IPS DF 19.7 (cell line): ENCODE measurements at regions not wholly inside any gene's neighbourhood (a gene's known extent, or its start where the extent isn't known, plus 50 kb on each side); places are given as distances from the start of the nearest gene placed in this dataset.
"Not testable (repeated sequence)": the region's sequence is repeated elsewhere in the genome, so short reads cannot be mapped to it uniquely, and the experiment has no call there.

Experiments
- DNase-seq: peaks from one replicate; pipeline ENCODE4 v3.0.0-alpha.2; 2013; ENCODE audit warnings: low read depth, low spot score

DNA sequence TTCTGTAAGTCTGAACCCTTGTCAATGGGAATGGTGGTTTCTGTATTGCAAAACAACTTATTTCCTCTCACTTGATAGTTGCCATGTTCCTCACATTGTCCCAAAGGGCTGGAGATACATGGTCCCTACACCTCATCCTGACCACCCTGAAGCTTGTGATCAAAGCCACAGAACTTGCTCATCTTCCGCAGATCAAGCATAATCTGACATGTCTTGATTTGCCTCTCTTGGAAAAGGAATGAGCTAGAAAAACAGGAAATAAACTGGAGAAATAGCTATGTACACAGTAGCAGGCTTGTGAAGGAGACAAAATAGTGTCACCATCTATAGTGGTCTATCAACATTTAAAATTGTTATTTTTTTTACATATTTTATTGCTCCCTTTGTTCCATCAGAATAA is 871.9 kb upstream of the C9orf72 start:
- DNase-seq = no peak

DNA sequence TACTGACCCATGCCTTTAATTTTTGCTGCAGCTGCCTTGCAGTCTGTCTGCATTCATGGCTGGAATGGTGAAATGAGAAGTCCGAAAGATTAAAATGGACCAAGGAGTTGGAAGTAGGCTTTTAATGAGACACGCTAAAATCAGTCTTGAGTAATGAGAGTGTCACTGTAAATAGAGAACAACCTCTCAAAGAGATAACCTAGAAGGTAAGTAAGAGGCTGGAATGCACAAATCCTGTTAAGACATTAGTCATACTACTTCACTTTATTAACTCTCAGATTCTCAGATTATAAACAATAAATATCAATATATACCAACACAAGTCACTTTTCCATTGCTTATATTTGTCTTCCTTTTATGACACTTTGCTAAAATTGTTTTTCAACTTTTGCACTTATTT is 880.6 kb upstream of the C9orf72 start:
- no peak for DNase-seq

- no peak for DNase-seq
Measured at GRCh38 chr9:28456861-28457260, 883.6 kb upstream of the C9orf72 start.

GRCh38 chr9:28464481-28465216 is 891.4 kb upstream of the C9orf72 start:
- no peak for DNase-seq

GRCh38 chr9:28471261-28471660 is 898.0 kb upstream of the C9orf72 start:
- DNase-seq = no peak

DNA sequence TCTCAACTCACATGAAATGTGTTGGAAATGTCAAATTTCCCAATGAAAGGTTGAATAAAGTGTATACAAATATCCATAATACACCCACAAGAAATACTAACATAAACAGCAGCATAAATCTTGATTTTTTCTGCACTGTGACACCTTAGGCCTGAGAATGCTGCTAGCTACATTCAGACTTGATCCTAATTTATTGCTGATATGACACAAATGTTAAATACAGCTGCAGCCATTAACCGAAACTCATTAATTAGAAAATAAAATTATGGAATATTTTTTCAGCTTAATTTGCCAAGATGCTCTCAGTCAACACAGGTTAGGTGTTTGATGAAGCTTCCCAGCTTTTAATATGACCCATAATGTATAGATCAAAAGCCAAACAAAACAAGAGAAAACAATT is 914.3 kb upstream of the C9orf72 start:
- no peak for DNase-seq

GRCh38 chr9:28491121-28491520 is 917.8 kb upstream of the C9orf72 start:
- no peak for DNase-seq

- DNase-seq = not testable (repeated sequence)
Measured at GRCh38 chr9:28498168-28498567, 924.9 kb upstream of the C9orf72 start.

- no peak for DNase-seq
Measured at GRCh38 chr9:28502189-28502588, 928.9 kb upstream of the C9orf72 start.

DNA sequence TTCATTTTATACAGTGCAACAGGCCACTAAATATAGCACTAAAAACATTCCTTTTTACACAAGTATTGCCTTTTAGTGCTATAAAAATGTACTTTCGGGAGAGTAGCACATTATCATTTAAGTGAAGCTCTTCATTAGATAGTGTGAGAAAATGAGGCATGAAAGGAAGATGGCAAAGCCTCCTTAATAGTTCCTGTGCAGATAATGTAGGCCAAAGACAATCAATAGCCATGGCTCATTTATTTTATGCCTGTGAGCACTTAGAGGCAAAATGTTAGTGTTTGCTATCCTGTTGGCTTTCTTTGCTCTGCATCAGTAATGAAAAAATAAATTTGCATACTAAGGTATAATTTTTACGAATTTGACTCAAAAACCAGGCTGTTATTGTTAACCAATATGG is 929.5 kb upstream of the C9orf72 start:
- no peak for DNase-seq

GRCh38 chr9:28503573-28503972 is 930.3 kb upstream of the C9orf72 start:
- DNase-seq = no peak

GRCh38 chr9:28518439-28518838 is 945.2 kb upstream of the C9orf72 start:
- no peak for DNase-seq

- not testable (repeated sequence) for DNase-seq
Measured at GRCh38 chr9:28524309-28524708, 951.0 kb upstream of the C9orf72 start.

- no peak for DNase-seq
Measured at GRCh38 chr9:28528049-28528448, 954.8 kb upstream of the C9orf72 start.

- DNase-seq = no peak
Measured at GRCh38 chr9:28538132-28538531, 964.9 kb upstream of the C9orf72 start.

DNA sequence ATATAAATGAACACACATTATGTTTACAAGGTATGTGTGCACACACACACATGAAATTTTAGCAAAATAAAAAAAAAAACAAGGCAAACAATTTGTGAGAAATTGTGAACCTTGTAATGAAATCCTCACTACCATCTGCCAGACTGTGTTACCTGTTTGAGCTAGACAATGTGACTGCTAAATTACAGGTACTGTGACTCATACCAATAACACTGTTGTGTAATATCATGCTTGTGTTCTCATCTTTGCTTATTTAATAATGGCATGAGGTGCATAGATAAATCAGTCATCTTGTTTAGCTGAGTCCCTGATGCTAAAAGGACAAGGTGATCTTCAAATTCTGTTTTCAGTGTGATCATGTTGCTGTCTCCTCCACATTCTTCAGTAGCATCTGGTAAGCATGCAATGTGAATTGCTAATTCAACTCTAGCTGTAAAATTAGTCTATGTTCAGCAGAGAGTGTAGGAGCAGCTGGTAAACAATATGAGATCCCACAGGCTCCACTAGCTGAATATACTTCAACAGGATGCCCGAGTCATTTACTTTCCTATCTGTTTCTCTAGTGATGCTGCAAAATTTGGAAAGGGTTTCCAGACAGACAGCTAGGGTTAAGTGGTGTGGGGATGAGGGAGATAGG is 966.3 kb upstream of the C9orf72 start:
- no peak for DNase-seq

DNA sequence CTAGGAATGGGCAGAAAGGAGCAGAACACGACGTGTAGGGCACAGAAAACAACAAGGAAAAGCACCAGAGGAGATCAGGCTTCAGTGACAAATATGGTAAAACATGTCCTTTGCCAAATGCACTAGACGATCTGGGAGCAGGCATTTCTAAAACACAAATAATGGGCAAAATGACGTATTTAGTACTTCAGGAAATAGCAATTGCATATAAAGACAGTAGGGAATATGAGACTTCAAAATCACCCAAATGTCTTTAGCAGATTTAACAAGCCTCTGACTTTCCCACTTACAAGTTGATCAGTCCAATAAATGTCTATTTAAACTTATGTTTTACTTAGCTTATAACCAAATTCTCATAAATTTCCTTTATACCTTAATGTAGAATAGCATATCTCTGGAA is 969.6 kb upstream of the C9orf72 start:
- no peak for DNase-seq

- DNase-seq = no peak
Measured at GRCh38 chr9:28547527-28547926, 974.2 kb upstream of the C9orf72 start.

- DNase-seq = no peak
Measured at GRCh38 chr9:28563291-28563934, 990.1 kb upstream of the C9orf72 start.

DNA sequence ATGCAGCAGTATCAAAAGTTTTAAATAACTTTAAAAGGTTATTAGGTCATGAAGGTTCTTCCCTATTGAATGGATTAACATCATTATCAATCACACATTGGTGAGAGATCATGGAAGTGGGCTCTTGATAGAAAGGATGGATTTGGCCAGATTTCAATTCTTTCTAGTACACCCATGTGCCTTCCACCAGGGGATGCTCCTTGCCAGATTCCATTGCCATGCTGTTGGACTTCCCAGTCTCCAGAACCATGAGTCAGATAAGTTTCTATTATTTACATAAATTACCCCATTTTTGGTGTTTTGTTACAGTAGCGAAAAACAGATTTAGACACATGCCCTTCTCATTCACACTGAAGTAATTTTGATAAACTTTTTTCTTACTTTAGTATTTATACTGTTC is 1010.6 kb upstream of the C9orf72 start:
- no peak for DNase-seq

- no peak for DNase-seq
Measured at GRCh38 chr9:28584542-28584941, 1011.3 kb upstream of the C9orf72 start.

DNA sequence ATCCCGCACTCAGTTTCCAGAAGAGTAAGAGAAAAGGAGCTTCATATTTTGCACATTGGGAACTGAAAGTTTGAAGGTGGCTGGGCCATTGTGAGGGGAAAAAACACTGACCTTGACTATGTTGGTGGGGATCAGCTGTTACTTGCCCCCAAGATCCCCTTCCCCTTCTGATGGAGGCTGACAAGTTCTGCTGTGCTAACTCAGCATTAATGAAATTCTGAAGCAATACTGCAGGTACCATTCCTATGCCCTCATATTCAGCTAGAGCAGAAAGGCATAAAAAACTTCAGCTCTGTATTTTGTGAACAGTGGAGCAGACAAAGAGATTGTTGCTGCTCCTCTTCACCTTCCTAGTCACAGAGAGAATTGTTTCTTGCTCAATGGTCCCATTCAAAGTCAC is 1013.8 kb upstream of the C9orf72 start:
- no peak for DNase-seq

GRCh38 chr9:28598408-28598807 is 1025.1 kb upstream of the C9orf72 start:
- no peak for DNase-seq
